Type B pancreatic cell (in vitro differentiated cells): ENCODE measurements at regions not wholly inside any gene's neighbourhood (a gene's known extent, or its start where the extent isn't known, plus 50 kb on each side); places are given as distances from the start of the nearest gene placed in this dataset.
A peak's percentile ranks its signal among the peaks of the same experiment; 100 is the strongest.

Experiments used
- DNase-seq: peaks from one replicate; pipeline ENCODE4 v3.0.0; 2021; ENCODE audit warnings: mixed read lengths; ENCODE audit not compliant: unreplicated experiment; ENCODE audit errors: extremely low spot score
- H3K27ac Mint-ChIP-seq: 2 replicates; pipeline ENCODE4 v1.8.0; 2021; ENCODE audit warnings: mild to moderate bottlenecking, mixed read lengths
- H3K27me3 Mint-ChIP-seq: 2 replicates; pipeline ENCODE4 v1.8.0; 2021; ENCODE audit warnings: mixed read lengths
- H3K36me3 Mint-ChIP-seq: 2 replicates; pipeline ENCODE4 v1.8.0; 2021; ENCODE audit warnings: mixed read lengths
- H3K4me1 Mint-ChIP-seq: one replicate; pipeline ENCODE4 v1.8.0; 2021; ENCODE audit warnings: mixed read lengths; ENCODE audit not compliant: unreplicated experiment
- H3K4me3 Mint-ChIP-seq: 2 replicates; pipeline ENCODE4 v1.8.0; 2021; ENCODE audit warnings: mild to moderate bottlenecking, mixed read lengths
- H3K9me3 Mint-ChIP-seq: 2 replicates; pipeline ENCODE4 v1.8.0; 2021; ENCODE audit warnings: mixed read lengths
- CTCF ChIP-seq: fragments of 200-600 bp; sonication (generic); conservative IDR thresholded peaks from 2 replicates; pipeline ENCODE4 v1.5.0; 2021; ENCODE audit warnings: antibody characterized with exemption, mild to moderate bottlenecking

GRCh38 chr1:8213676-8214075, 104.2 kb upstream of the SLC45A1 start:
- Mint-ChIP-seq H3K4me1 (peaks cover 35% of the 10 kb centered on the region), H3K27me3 (no peaks in the 10 kb centered on the region), H3K36me3 (no peaks in the 10 kb centered on the region), H3K27ac (no peak overlapping the region), H3K9me3 (no peaks in the 10 kb centered on the region), H3K4me3 (no peak overlapping the region)
- no peak for TF ChIP-seq CTCF
- DNase-seq = no peak

- Mint-ChIP-seq H3K27me3 (no peaks in the 10 kb centered on the region), H3K27ac (no peak overlapping the region), H3K36me3 (no peaks in the 10 kb centered on the region), H3K4me3 (no peak overlapping the region), H3K4me1 (peaks cover 35% of the 10 kb centered on the region), H3K9me3 (no peaks in the 10 kb centered on the region)
- no peak for DNase-seq
- TF ChIP-seq CTCF = no peak
These were observed 104.8 kb upstream of the SLC45A1 start for GRCh38 chr1:8213136-8213535.

DNA sequence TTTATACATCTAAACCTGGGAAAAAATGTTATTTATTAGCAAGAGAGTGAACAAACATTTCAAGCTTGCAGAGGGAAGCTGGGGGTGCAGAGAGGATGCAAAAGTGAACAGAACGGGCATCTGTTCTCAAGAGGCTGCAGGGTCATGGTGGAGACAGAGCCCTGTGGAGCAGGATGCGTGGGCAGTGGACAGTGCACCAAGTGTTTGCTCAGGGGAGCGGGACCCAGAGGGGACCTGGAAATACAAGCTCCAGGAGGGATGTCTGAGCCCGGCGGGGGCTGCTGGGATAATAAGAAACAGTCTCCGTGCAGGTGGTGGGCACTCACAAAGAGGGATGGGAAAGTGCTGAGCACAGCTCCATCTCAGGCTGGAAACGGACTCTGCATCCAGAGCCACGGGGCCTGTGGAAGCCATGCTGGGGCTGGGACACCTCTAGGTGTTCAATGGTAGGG, 105.3 kb upstream of the SLC45A1 start:
- peak overlapping the region; percentile 78 for H3K27ac Mint-ChIP-seq
- no peak for DNase-seq
- no peak for TF ChIP-seq CTCF
- no peaks in the 10 kb centered on the region for H3K27me3 Mint-ChIP-seq
- peaks cover 35% of the 10 kb centered on the region for H3K4me1 Mint-ChIP-seq
- H3K9me3 Mint-ChIP-seq = no peaks in the 10 kb centered on the region
- H3K36me3 Mint-ChIP-seq = no peaks in the 10 kb centered on the region
- H3K4me3 Mint-ChIP-seq = peak overlapping the region; percentile 7

DNA sequence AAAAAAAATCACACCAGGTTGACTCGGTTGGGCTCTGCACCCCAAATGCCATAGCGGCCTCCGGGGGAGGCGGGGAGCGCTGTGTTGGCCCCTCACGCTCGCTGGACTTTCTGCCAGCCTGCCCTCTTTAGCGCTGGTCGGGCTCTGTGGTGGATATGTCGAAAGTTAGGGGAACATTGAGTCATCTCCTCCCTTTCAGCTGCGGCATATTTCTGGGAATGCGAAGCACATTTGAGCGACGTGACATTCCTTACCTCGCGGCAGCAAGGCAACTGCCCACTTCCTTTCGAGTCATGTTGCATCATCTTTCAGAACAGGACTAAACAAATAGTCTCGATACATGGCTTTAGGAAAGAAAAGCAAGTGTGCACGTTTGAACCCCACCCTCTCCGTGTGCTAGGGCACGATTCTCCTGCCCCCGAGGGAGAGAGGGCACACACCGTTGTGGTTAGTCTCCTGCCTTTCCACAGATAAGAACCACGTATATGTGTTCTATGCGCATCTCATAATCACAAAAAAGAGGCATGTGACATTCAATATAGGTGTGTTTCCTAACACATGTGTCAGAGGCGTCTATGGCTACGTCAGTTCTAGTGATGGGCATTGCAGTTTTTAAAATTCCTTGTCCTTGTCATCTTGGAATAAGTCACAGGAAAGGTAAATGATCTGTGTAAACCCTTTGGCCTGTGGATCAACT, 105.9 kb upstream of the SLC45A1 start:
- Mint-ChIP-seq H3K36me3 (no peaks in the 10 kb centered on the region), H3K4me3 (peak overlapping the region; percentile 7), H3K4me1 (peaks cover 35% of the 10 kb centered on the region), H3K9me3 (no peaks in the 10 kb centered on the region), H3K27ac (peak overlapping the region; percentile 78), H3K27me3 (no peaks in the 10 kb centered on the region)
- DNase-seq = no peak
- no peak for TF ChIP-seq CTCF

- Mint-ChIP-seq H3K36me3 (no peaks in the 10 kb centered on the region), H3K9me3 (no peaks in the 10 kb centered on the region), H3K4me3 (no peak overlapping the region), H3K4me1 (peaks cover 37% of the 10 kb centered on the region), H3K27ac (peak overlapping the region; percentile 78), H3K27me3 (no peaks in the 10 kb centered on the region)
- no peak for DNase-seq
- TF ChIP-seq CTCF = no peak
These were observed 106.5 kb upstream of the SLC45A1 start for GRCh38 chr1:8211251-8211882.
